ENCODE measurements at regions not wholly inside any gene's neighbourhood (a gene's known extent, or its start where the extent isn't known, plus 50 kb on each side); places are given as distances from the start of the nearest gene placed in this dataset.

DNA sequence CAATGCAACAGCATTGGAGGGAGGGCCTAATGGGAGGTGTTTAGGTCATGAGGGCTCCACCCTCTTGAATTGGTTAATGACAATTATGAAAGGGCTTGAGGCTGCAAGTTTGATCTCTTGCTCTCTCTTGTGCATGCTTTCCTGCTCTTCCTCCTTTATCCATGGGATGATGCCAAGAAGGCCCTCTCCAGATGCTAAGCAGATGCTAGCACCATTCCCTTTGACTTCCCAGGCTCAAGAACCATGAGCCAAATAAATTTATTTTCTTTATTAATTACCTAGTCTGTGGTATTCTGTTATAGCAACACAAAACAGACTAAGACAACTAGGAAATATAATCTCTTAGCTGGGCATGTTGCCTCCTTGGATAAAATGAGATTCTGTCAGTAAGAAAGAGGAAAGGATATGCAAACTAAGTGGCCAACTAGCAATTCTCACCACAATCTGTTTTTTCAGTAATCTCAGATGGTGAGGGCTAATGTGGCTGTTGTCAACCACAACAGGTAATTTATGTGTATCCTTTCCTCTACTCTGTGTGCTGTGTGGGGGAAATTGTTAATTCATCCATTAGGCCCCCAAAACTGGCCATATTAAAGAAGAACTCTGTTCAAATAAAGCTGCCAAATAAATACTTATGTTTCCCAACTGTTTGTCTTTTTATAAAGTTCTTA is 269.1 kb upstream of the CD180 start:
- Histone ChIP-seq H3K4me1 (ENCODE audit: control insufficient read depth, insufficient read depth, low read length) (no peaks in the 10 kb centered on the region), H3K27ac (ENCODE audit: low read length) (no peak overlapping the region), H3K36me3 (ENCODE audit: control insufficient read depth in 2 of 2, insufficient read depth in 2 of 2, low read length in 2 of 2) (no peaks in the 10 kb centered on the region), H3K9me3 (ENCODE audit: control insufficient read depth in 2 of 2, low read length in 2 of 2) (no peaks in the 10 kb centered on the region), H3K4me3 (ENCODE audit: low read length in 2 of 2) (no peak overlapping the region), H3K9ac (ENCODE audit: low read length in 2 of 2) (no peak overlapping the region), H3K27me3 (ENCODE audit: control insufficient read depth in 1 of 2, insufficient read depth in 2 of 2, low read length in 2 of 2) (no peaks in the 10 kb centered on the region)

DNA sequence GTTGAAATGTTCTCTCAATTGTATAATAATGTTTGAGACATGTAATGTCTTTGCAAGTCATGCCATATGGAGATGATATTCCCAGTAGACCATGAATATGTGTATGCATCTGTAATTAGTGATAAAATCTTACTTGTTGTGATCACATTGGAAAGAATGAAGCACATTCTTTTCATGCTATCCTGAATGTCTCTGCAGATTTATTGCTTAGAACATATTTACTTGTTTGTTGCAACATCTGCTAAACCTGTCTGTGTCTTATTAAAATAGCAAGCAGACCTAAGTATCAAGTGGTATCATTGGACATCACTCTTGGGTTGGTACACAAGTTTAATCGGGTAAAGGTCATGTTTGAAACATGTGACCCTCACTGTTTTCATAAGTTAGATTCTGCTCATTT is 265.5 kb upstream of the CD180 start:
- Histone ChIP-seq H3K9me3 (ENCODE audit: control insufficient read depth in 2 of 2, low read length in 2 of 2) (no peaks in the 10 kb centered on the region), H3K4me1 (ENCODE audit: control insufficient read depth, insufficient read depth, low read length) (no peaks in the 10 kb centered on the region), H3K9ac (ENCODE audit: low read length in 2 of 2) (no peak overlapping the region), H3K27me3 (ENCODE audit: control insufficient read depth in 1 of 2, insufficient read depth in 2 of 2, low read length in 2 of 2) (no peaks in the 10 kb centered on the region), H3K27ac (ENCODE audit: low read length) (no peak overlapping the region), H3K36me3 (ENCODE audit: control insufficient read depth in 2 of 2, insufficient read depth in 2 of 2, low read length in 2 of 2) (no peaks in the 10 kb centered on the region), H3K4me3 (ENCODE audit: low read length in 2 of 2) (no peak overlapping the region)

DNA sequence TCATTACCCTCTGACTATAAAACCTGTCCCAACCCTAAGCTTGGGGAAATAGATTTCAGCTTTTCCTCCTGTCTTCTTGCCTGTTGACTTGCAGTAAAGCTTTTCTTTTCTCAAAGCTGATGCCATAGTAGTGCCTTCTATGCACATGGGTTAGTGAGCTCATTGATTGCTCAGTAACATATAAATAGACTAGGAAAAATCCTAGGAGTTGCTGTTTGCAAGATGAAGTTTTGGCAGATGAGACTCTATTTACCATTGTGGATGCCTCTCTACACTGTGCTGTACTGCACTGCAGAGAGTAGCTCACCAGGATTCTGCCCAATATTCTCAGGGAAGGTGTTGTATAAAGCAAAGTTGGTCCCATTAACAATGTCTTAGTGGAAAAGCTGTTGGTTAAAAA is 262.7 kb upstream of the CD180 start:
- H3K27me3 ChIP-seq (ENCODE audit: control insufficient read depth in 1 of 2, insufficient read depth in 2 of 2, low read length in 2 of 2): no peaks in the 10 kb centered on the region
- no peak overlapping the region for H3K27ac ChIP-seq (ENCODE audit: low read length)
- H3K9ac ChIP-seq (ENCODE audit: low read length in 2 of 2): no peak overlapping the region
- no peaks in the 10 kb centered on the region for H3K4me1 ChIP-seq (ENCODE audit: control insufficient read depth, insufficient read depth, low read length)
- H3K4me3 ChIP-seq (ENCODE audit: low read length in 2 of 2): no peak overlapping the region
- no peaks in the 10 kb centered on the region for H3K36me3 ChIP-seq (ENCODE audit: control insufficient read depth in 2 of 2, insufficient read depth in 2 of 2, low read length in 2 of 2)
- H3K9me3 ChIP-seq (ENCODE audit: control insufficient read depth in 2 of 2, low read length in 2 of 2): no peaks in the 10 kb centered on the region

DNA sequence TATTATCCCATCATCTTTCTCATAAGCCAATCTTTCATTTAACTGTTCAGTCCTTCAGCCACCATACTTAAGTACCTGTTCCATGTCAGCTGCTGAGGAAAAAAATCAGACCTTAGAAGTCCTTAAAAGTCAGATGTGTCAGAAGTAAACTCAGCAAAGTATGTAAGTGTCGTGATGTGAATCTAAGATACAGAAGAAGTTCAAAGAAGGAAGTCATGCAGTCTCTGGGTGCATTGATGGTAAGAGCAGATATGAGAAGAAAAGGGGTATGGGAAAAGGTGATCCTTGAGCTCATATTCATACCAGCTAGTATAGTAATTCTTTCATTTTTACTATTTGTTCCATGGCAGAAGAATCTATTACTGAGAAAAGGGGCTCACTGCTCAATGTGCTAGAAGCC is 259.4 kb upstream of the CD180 start:
- no peak overlapping the region for H3K27ac ChIP-seq (ENCODE audit: low read length)
- H3K36me3 ChIP-seq (ENCODE audit: control insufficient read depth in 2 of 2, insufficient read depth in 2 of 2, low read length in 2 of 2): no peaks in the 10 kb centered on the region
- no peaks in the 10 kb centered on the region for H3K27me3 ChIP-seq (ENCODE audit: control insufficient read depth in 1 of 2, insufficient read depth in 2 of 2, low read length in 2 of 2)
- H3K9ac ChIP-seq (ENCODE audit: low read length in 2 of 2): no peak overlapping the region
- no peaks in the 10 kb centered on the region for H3K4me1 ChIP-seq (ENCODE audit: control insufficient read depth, insufficient read depth, low read length)
- H3K4me3 ChIP-seq (ENCODE audit: low read length in 2 of 2): no peak overlapping the region
- no peaks in the 10 kb centered on the region for H3K9me3 ChIP-seq (ENCODE audit: control insufficient read depth in 2 of 2, low read length in 2 of 2)

DNA sequence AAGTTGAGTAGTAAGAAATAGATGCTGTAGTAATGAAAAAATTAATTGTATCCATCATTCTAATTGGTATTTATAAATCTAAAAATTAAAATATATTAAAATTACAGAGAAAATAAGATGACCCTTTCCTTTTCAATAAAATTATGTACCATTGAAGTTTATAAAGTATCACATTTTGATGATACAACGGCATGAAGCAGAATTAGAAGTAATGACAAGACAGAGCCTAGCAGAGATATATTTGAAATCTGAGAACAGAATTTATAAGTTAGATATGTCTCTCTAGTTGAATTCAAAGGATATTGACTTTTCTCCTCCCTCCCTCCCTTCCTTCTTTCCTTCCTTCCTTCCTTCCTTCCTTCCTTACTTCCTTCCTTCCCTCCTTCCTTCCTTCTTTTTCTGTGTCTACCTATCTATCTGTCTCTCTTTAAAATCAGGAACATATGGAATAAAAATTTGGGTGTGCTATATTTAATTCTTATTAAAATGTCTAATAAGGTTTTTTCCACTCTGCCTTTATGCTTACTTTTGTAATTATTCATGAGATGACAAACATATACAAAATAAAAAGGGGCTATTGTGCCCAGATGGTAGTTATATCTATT is 258.5 kb upstream of the CD180 start:
- H3K9ac ChIP-seq (ENCODE audit: low read length in 2 of 2): no peak overlapping the region
- no peaks in the 10 kb centered on the region for H3K9me3 ChIP-seq (ENCODE audit: control insufficient read depth in 2 of 2, low read length in 2 of 2)
- no peaks in the 10 kb centered on the region for H3K36me3 ChIP-seq (ENCODE audit: control insufficient read depth in 2 of 2, insufficient read depth in 2 of 2, low read length in 2 of 2)
- H3K27me3 ChIP-seq (ENCODE audit: control insufficient read depth in 1 of 2, insufficient read depth in 2 of 2, low read length in 2 of 2): no peaks in the 10 kb centered on the region
- no peak overlapping the region for H3K27ac ChIP-seq (ENCODE audit: low read length)
- H3K4me1 ChIP-seq (ENCODE audit: control insufficient read depth, insufficient read depth, low read length): no peaks in the 10 kb centered on the region
- H3K4me3 ChIP-seq (ENCODE audit: low read length in 2 of 2): no peak overlapping the region

DNA sequence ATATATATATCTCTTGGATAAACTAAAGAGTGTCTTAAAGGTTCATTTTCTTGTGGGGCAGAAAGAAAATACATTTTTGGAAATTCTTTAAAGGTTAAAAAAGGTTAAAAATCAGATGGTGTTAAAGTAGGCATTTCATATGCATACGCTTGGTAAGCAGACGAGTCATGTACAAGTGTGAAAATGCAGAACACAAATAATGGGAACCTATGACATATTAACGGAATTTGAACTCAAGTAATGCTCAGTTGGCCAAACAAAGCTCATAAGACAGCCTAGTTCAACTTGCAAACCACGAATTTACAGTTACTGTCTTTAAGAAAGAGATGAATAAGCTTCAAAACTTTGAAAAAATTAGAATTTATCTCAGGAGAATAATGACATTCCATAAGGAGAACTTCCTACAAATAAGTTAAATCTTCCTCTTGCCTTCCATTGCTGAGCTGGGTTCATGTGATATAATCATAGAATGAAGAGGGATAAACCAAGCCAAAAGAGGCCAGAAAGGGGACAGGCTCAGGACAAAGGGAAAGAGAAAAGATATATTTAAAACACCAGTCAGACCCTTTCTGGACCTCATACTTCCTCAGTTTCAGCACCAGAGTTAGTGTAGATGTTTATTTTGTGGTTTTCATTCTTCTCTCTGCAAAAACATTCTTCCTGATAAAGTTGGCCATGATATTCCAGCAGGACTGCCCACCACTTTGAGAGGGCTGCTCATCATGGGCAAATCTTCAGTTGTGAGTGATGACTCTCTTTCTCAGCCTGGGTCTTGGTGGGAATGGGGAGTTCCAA is 256.7 kb upstream of the CD180 start:
- no peaks in the 10 kb centered on the region for H3K9me3 ChIP-seq (ENCODE audit: control insufficient read depth in 2 of 2, low read length in 2 of 2)

DNA sequence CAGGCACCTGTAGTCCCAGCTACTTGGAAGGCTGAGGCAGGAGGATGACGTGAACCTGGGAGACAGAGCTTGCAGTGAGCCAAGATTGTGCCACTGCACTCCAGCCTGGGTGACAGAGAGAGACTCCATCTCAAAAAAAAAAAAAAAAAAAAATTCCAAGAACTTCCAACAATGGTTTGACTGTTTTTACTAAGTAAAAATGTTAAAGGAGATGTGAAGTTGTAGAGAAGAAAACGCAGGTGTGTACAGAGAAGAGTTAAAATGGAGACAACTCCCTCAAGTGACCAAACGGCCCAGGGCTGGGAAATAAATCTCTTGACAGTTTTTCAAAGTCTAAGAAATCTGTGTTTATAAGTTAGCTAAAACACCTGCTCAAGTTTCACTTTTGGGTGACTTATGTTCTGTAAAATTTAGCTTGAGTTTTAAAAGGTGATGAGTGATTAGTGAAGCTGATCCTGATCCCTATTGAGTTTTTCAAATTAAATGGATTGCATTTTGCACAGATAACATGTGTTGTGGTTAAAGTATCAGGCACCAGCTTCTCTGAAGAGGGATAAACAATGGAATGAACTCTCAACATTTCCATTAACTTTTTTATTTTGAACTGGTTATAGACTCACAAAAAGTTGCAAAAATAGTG is 255.2 kb upstream of the CD180 start:
- H3K4me1 ChIP-seq (ENCODE audit: control insufficient read depth, insufficient read depth, low read length): no peaks in the 10 kb centered on the region
- no peak overlapping the region for H3K27ac ChIP-seq (ENCODE audit: low read length)
- H3K9ac ChIP-seq (ENCODE audit: low read length in 2 of 2): no peak overlapping the region
- no peaks in the 10 kb centered on the region for H3K9me3 ChIP-seq (ENCODE audit: control insufficient read depth in 2 of 2, low read length in 2 of 2)
- H3K27me3 ChIP-seq (ENCODE audit: control insufficient read depth in 1 of 2, insufficient read depth in 2 of 2, low read length in 2 of 2): no peaks in the 10 kb centered on the region
- H3K4me3 ChIP-seq (ENCODE audit: low read length in 2 of 2): no peak overlapping the region
- H3K36me3 ChIP-seq (ENCODE audit: control insufficient read depth in 2 of 2, insufficient read depth in 2 of 2, low read length in 2 of 2): no peaks in the 10 kb centered on the region

More for the DNA sequence above, 256.7 kb upstream of the CD180 start:
- no peaks in the 10 kb centered on the region for H3K36me3 ChIP-seq (ENCODE audit: control insufficient read depth in 2 of 2, insufficient read depth in 2 of 2, low read length in 2 of 2)
- no peak overlapping the region for H3K9ac ChIP-seq (ENCODE audit: low read length in 2 of 2)
- no peak overlapping the region for H3K27ac ChIP-seq (ENCODE audit: low read length)
- no peaks in the 10 kb centered on the region for H3K4me1 ChIP-seq (ENCODE audit: control insufficient read depth, insufficient read depth, low read length)
- H3K27me3 ChIP-seq (ENCODE audit: control insufficient read depth in 1 of 2, insufficient read depth in 2 of 2, low read length in 2 of 2): no peaks in the 10 kb centered on the region
- no peak overlapping the region for H3K4me3 ChIP-seq (ENCODE audit: low read length in 2 of 2)

DNA sequence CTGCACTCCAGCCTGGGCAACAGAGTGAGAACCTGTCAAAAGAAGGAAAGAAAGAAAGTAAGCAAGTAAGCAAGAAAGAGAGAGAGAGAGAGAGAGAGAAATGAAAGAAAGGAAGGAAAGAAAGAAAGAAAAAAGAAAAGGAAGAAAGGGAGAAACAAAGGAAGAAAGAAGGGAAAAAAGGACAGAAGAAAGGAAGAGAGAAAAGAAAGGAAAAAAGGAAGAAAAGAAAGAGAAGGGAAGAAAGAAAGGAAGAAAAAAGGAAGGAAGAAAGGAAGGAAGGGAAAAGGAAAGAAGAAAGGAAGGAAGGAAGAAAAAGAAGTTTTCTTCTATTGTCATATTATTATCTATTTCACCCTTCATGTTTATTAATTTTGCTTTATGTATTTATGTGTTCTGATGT is 251.1 kb upstream of the CD180 start:
- Histone ChIP-seq H3K9ac (ENCODE audit: low read length in 2 of 2) (no peak overlapping the region), H3K4me1 (ENCODE audit: control insufficient read depth, insufficient read depth, low read length) (no peaks in the 10 kb centered on the region), H3K4me3 (ENCODE audit: low read length in 2 of 2) (no peak overlapping the region), H3K9me3 (ENCODE audit: control insufficient read depth in 2 of 2, low read length in 2 of 2) (no peaks in the 10 kb centered on the region), H3K36me3 (ENCODE audit: control insufficient read depth in 2 of 2, insufficient read depth in 2 of 2, low read length in 2 of 2) (no peaks in the 10 kb centered on the region), H3K27ac (ENCODE audit: low read length) (no peak overlapping the region), H3K27me3 (ENCODE audit: control insufficient read depth in 1 of 2, insufficient read depth in 2 of 2, low read length in 2 of 2) (no peaks in the 10 kb centered on the region)

DNA sequence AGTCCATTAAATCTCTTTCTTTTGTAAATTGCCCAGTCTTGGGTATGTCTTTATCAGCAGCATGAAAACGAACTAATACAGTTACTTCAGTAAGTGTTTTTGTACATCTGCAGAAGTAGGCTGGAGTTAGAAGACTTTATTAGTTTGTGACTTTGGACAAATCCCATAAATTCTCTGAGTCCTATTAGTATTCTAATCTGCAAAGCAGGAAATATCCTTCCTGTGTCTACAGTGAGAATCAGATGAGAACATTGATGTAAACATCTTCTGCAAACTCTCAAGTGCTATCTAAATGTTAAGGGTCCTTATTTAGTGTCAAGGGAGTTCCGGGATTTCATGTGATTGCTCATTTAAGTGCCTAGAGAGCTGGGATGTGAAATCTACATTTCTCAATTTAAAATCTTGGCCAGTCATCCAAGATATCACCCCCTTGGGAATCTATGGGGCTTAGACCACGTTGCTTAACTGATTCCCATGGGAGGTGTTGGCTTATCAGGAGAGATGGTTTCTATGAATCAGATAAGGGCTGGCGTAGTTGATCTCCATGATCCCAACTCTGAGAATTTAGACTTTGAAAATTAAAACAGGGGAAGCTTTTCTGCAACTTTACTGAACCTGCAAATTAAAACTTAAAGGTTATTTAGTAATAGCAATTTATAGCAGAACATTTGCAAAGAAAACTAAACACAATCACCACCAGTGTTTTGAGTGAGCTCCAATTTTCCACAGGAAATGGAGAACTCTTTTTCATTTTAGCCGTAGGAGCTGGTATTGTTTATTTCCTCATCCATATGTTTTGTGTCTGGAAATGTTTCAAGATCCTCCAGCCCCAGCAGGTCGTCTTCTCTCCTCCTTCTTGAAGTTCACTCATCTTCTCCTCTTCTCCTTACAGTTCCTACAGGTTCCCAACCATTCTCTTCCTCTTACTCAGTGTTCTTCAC is 241.6 kb upstream of the CD180 start:
- Histone ChIP-seq H3K9ac (ENCODE audit: low read length in 2 of 2) (no peak overlapping the region), H3K27me3 (ENCODE audit: control insufficient read depth in 1 of 2, insufficient read depth in 2 of 2, low read length in 2 of 2) (no peaks in the 10 kb centered on the region), H3K4me1 (ENCODE audit: control insufficient read depth, insufficient read depth, low read length) (peaks cover 4% of the 10 kb centered on the region), H3K27ac (ENCODE audit: low read length) (no peak overlapping the region), H3K9me3 (ENCODE audit: control insufficient read depth in 2 of 2, low read length in 2 of 2) (no peaks in the 10 kb centered on the region), H3K36me3 (ENCODE audit: control insufficient read depth in 2 of 2, insufficient read depth in 2 of 2, low read length in 2 of 2) (no peaks in the 10 kb centered on the region), H3K4me3 (ENCODE audit: low read length in 2 of 2) (no peak overlapping the region)

DNA sequence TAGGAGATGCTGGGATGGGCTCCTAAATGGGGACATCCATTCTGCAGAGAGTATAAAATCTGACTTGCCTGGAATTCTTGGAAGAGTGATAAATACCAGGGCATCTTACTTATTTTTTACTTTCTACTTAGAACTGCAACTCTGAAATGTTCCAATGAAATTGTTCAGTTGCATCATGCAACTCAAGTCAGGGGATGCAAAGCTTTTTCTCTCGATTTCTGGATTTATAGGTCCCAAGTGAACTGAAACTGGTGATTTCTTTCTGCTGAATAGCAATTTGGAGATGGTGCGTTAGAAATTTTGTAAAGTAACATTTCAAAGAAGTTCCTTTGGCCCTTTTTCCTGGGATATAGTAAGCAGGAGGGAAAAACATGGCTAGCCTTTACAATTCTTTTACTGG is 238.4 kb upstream of the CD180 start:
- peaks cover 4% of the 10 kb centered on the region for H3K4me1 ChIP-seq (ENCODE audit: control insufficient read depth, insufficient read depth, low read length)
- H3K27me3 ChIP-seq (ENCODE audit: control insufficient read depth in 1 of 2, insufficient read depth in 2 of 2, low read length in 2 of 2): no peaks in the 10 kb centered on the region
- no peak overlapping the region for H3K4me3 ChIP-seq (ENCODE audit: low read length in 2 of 2)
- no peaks in the 10 kb centered on the region for H3K36me3 ChIP-seq (ENCODE audit: control insufficient read depth in 2 of 2, insufficient read depth in 2 of 2, low read length in 2 of 2)
- no peak overlapping the region for H3K27ac ChIP-seq (ENCODE audit: low read length)
- H3K9me3 ChIP-seq (ENCODE audit: control insufficient read depth in 2 of 2, low read length in 2 of 2): no peaks in the 10 kb centered on the region
- H3K9ac ChIP-seq (ENCODE audit: low read length in 2 of 2): no peak overlapping the region

All from stomach smooth muscle (tissue), 2 donors.